ENCODE measurements at regions not wholly inside any gene's neighbourhood (a gene's known extent, or its start where the extent isn't known, plus 50 kb on each side); places are given as distances from the start of the nearest gene placed in this dataset.
"Not testable (repeated sequence)": the region's sequence is repeated elsewhere in the genome, so short reads cannot be mapped to it uniquely, and the experiment has no call there.

DNA sequence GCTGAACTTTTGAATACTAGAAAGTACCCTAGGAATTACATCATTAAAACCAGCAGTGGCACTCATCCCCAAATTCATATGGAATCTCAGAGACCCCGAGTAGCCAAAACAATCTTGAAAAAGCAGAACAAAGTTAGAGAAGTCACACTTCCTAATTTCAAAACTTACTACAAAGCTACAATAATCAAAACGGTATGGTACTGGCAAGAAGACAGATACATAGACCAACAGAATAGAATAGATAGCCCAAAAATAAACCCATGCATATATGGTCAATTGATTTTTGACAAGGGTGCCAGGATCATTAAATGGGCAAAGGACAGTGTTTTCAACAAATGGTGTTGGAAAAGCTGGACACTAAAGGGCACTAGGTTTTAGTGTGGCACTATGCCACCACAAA is 176.0 kb upstream of the NDUFV2 start:
- DNase-seq (no peak), ATAC-seq (no peak)
- H3K4me3 Mint-ChIP-seq: no peak overlapping the region
- H3K9me3 ChIP-seq (ENCODE audit: control insufficient read depth, low read length, poor library complexity, severe bottlenecking): peaks cover 4% of the 10 kb centered on the region
- H3K36me3 Mint-ChIP-seq (ENCODE audit: low read depth): no peaks in the 10 kb centered on the region
- H3K27me3 Mint-ChIP-seq: no peaks in the 10 kb centered on the region
- H3K4me1 Mint-ChIP-seq: no peaks in the 10 kb centered on the region
- no peak overlapping the region for H3K27ac Mint-ChIP-seq

DNA sequence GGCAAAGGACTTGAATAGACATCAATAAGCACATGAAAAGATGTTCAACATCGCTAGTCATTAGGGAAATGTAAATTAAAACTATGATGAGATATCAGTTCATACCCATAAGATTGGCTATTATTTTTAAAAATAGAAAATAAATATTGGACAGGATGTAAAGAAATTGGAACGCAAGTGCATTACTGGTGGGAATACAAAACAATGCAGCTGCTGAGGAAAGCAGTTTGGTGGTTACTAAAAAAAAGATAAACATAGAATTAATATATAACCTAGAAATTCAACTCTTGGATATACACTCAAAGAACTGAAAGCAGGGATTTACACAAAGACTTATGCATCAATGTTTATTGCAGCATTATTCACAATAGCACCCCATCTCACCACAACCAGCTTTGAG is 174.5 kb upstream of the NDUFV2 start:
- Mint-ChIP-seq H3K4me3 (no peak overlapping the region), H3K27me3 (no peaks in the 10 kb centered on the region), H3K4me1 (no peaks in the 10 kb centered on the region), H3K27ac (no peak overlapping the region), H3K36me3 (ENCODE audit: low read depth) (no peaks in the 10 kb centered on the region)
- H3K9me3 ChIP-seq (ENCODE audit: control insufficient read depth, low read length, poor library complexity, severe bottlenecking): peaks cover 4% of the 10 kb centered on the region
- no peak for ATAC-seq
- no peak for DNase-seq

DNA sequence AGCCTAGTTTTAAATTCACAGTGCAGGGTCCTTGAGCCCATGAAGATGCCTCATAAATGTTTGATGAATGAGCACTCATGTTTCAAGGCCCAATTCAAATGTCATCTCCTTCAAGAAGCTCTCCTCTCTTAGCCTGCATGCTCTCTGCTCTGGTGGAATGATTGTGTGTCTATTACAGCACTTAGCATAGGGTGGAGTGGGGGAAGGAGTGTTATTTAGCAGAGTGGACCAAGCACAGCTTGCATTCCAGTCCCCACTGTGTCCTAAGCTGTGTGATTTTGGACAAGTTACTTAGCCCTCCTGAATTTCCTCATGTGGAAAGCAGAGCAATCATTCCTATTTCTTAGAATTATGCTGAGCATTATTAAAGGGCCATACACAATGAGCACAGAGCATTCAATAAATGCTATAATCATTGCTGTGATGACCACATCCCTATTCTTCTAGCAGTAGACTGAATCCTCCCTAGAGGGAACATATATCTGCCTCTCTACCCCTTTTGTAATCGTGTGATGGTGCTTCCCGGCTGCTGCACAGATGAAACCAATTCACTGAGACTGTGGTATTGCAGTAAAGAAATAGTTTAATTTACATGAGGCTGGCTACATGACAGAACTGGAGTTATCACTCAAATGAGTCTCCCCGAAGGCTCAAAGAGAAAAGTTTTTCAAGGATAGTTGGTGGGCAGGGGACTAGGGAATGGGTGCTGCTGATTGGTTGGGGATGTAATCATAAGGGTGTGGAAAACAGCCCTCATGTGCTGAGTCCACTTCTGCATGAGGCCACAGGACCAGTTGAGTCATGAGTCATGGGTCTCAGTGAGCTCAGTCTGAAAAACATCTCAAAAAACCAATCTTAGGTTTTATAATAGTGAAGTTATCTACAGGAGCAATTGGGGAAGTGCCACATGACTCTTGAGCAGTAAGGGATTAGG is 173.4 kb upstream of the NDUFV2 start:
- no peak for ATAC-seq
- H3K36me3 Mint-ChIP-seq (ENCODE audit: low read depth): no peaks in the 10 kb centered on the region
- no peak overlapping the region for H3K27ac Mint-ChIP-seq
- H3K27me3 Mint-ChIP-seq: no peaks in the 10 kb centered on the region
- H3K4me3 Mint-ChIP-seq: no peak overlapping the region
- no peaks in the 10 kb centered on the region for H3K4me1 Mint-ChIP-seq
- H3K9me3 ChIP-seq (ENCODE audit: control insufficient read depth, low read length, poor library complexity, severe bottlenecking): peaks cover 4% of the 10 kb centered on the region
- DNase-seq: no peak

DNA sequence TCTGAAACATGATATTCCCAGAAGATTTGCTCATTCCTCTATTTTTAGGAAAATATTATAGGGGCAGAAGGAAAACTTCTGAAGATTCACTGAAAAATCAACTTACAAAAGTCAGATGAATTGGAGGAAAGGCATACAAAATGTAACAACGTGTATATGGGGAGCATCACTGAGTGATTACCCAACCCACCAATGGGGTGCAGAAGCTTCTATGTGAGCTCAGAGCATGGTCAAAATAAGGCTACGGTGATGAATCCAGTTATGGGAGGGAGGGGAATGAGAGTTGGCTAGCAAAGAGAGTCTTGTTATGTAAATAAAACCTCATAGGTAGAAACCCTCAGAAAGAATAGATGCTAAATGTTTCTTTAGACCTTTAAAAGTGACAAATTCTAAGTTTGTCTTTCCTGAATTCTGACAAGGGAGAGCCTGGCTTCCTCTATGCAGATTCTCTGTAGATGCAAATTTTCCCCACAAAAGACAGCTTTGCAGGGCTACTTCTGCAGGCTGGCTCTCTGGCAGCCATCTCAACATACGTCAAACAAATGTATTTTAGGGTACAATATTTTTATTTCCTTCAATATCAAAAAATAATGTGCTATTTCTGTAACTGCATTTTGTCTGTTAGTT is 171.4 kb upstream of the NDUFV2 start:
- Mint-ChIP-seq H3K27ac (no peak overlapping the region), H3K27me3 (no peaks in the 10 kb centered on the region), H3K4me1 (no peaks in the 10 kb centered on the region), H3K4me3 (no peak overlapping the region), H3K36me3 (ENCODE audit: low read depth) (no peaks in the 10 kb centered on the region)
- no peak for ATAC-seq
- peaks cover 3% of the 10 kb centered on the region for H3K9me3 ChIP-seq (ENCODE audit: control insufficient read depth, low read length, poor library complexity, severe bottlenecking)
- no peak for DNase-seq

DNA sequence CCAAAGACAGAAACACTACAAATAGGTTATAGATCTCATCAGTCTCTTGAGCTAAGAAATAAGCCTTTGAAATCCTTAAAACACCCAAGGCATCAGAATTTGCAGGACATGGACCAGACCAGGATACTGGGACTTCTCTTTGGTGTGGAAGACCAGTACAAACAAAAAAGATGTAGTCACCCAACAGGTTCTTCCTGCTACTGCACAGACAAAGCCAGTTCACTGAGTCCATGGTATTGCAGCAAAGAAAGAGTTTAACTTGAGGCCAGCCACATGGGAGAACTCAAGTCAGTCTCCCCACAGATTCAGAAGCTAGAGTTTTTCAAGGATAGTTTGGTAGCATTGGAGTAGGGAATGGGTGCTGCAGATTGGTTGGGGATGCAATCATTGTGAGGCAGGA is 169.6 kb upstream of the NDUFV2 start:
- H3K27ac Mint-ChIP-seq: no peak overlapping the region
- H3K27me3 Mint-ChIP-seq: peaks cover 12% of the 10 kb centered on the region
- no peak for ATAC-seq
- no peak overlapping the region for H3K4me3 Mint-ChIP-seq
- H3K4me1 Mint-ChIP-seq: no peaks in the 10 kb centered on the region
- H3K9me3 ChIP-seq (ENCODE audit: control insufficient read depth, low read length, poor library complexity, severe bottlenecking): no peaks in the 10 kb centered on the region
- no peak for DNase-seq
- no peaks in the 10 kb centered on the region for H3K36me3 Mint-ChIP-seq (ENCODE audit: low read depth)

DNA sequence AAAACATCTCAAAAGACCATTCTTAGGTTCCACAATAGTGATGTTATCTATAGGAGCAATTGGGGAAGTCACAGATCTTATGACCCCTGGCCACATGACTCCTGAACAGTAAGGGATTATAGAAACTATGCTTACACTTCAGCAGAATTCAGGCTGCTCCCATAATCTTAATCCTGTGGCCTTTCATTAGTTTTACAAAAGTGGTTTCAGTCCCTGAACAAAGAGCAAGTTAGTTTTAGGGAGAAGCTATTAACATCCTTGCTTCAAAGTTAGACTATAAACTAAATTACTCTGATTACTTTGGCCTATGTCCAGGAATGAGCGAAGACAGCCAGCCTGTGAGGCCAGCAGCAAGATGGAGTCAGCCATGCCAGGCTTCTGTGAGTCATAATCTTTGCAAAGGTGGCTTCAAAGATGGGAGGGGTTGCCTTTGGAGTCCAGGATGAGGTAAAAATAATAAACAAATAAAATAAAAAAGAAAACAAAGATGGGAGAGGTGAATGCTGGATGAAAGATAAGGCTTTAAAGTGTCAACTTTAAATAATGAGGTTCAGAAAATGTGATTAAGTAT is 168.7 kb upstream of the NDUFV2 start:
- H3K4me3 Mint-ChIP-seq: no peak overlapping the region
- DNase-seq: no peak
- no peaks in the 10 kb centered on the region for H3K36me3 Mint-ChIP-seq (ENCODE audit: low read depth)
- H3K27ac Mint-ChIP-seq: no peak overlapping the region
- ATAC-seq: no peak
- peaks cover 15% of the 10 kb centered on the region for H3K27me3 Mint-ChIP-seq
- H3K9me3 ChIP-seq (ENCODE audit: control insufficient read depth, low read length, poor library complexity, severe bottlenecking): no peaks in the 10 kb centered on the region
- H3K4me1 Mint-ChIP-seq: no peaks in the 10 kb centered on the region

DNA sequence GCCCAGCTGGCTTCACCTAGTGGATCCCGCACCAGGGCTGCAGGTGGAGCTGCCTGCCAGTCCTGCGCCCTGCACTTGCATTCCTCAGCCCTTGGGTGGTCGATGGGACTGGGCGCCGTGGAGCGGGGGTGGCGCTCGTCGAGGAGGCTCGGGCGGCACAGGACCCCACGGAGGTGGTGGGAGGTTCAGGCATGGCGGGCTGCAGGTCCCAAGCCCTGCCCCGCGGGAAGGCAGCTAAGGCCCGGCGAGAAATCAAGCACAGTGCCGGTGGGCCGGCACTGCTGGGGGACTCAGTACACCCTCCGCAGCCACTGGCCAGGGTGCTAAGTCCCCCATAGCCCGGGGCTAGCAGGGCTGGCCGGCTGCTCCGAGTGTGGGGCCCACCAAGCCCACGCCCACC is 167.2 kb upstream of the NDUFV2 start:
- ATAC-seq; DNase-seq; H3K9me3 ChIP-seq (ENCODE audit: control insufficient read depth, low read length, poor library complexity, severe bottlenecking); H3K4me3 Mint-ChIP-seq; H3K36me3 Mint-ChIP-seq (ENCODE audit: low read depth); H3K27ac Mint-ChIP-seq; H3K4me1 Mint-ChIP-seq: not testable (repeated sequence)
- peaks cover 23% of the 10 kb centered on the region for H3K27me3 Mint-ChIP-seq

DNA sequence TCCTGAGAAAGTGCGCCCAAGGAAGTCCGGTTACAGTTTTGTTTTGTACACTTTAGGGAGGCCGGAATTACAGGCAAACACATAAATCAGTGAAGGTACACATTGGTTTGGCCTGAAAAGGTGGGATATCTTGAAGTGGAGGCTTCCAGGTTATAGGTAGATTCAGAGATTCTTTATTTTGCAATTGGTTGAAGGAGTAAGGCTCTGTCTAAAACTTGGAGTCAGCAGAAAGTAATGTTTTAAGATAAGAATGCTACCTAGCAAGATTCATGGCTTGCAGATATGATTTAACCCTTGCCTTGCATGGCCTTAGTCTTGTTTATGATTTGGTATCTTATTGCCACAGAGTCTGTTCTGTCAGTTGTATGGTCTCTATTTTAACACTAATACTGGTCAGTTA is 165.9 kb upstream of the NDUFV2 start:
- ATAC-seq: no peak

DNA sequence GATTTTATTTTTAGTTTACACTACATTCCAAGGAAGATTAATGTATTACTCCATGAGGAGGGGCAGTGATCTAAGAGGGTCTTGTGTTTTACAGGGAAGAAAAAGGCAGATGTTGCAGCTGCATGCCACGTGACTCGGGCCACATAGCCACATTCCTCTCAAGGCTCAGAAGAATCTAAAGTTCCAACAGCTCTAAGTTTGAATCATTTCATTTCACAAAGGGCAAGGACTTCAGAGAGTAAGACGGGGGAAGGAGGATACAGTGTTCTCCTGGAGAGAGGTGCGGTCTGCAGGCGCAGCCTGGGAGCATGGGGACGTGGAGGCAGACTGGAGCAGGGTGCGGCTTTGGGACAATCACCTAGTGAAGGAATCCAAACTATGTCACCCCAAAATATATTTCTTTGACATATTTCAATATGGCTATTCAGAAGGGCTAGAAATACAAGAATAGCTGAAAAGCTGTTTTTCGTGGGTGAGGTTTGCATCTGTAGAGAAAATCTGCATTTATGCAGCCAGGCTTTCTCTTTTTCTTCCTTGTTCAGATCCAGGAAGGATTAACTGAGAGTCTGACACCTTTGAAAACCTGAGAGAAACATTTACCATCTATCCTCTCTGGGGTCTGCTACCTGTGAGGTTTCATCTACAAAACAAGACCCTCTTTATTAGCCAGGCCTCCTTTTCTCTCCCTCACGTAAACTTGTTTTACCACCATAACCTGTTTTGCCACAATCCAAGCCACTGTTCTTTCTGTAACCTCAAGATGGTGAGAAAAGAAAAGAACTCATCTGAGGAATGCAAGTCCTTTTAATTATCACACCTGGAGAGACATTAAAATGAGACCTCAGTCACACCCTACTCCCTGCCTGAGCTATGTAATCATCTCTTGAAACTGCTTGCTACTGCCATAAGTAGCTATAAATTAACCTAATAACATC is 165.1 kb upstream of the NDUFV2 start:
- no peak overlapping the region for H3K4me3 Mint-ChIP-seq
- DNase-seq: no peak

More for the DNA sequence above, 165.9 kb upstream of the NDUFV2 start:
- Mint-ChIP-seq H3K4me3 (no peak overlapping the region), H3K27ac (no peak overlapping the region), H3K27me3 (peaks cover 27% of the 10 kb centered on the region), H3K36me3 (ENCODE audit: low read depth) (no peaks in the 10 kb centered on the region), H3K4me1 (no peaks in the 10 kb centered on the region)
- no peaks in the 10 kb centered on the region for H3K9me3 ChIP-seq (ENCODE audit: control insufficient read depth, low read length, poor library complexity, severe bottlenecking)
- DNase-seq: no peak

DNA sequence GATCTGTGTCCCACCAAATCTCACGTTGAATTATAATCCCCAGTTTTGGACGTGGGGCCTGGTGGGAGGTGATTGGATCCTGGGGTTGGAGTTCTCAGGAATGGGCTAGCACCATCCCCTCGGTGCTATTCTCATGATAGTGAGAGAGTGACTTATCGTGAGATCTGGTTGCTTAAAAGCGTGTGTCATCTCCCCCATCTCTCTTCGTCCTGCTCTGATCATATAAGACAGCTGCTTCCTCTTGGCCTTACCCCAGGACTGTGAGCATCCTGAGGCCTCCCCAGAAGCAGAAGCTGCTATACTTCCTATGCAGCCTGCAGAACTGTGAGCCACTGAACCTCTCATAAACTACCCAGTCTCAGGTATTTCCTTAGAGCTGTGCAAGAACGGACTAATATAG is 163.7 kb upstream of the NDUFV2 start:
- peaks cover 31% of the 10 kb centered on the region for H3K27me3 Mint-ChIP-seq
- ATAC-seq: no peak
- H3K9me3 ChIP-seq (ENCODE audit: control insufficient read depth, low read length, poor library complexity, severe bottlenecking): no peaks in the 10 kb centered on the region
- H3K4me1 Mint-ChIP-seq: no peaks in the 10 kb centered on the region
- DNase-seq: no peak
- no peak overlapping the region for H3K27ac Mint-ChIP-seq
- H3K4me3 Mint-ChIP-seq: no peak overlapping the region
- no peaks in the 10 kb centered on the region for H3K36me3 Mint-ChIP-seq (ENCODE audit: low read depth)

More for the DNA sequence above, 165.1 kb upstream of the NDUFV2 start:
- no peak overlapping the region for H3K27ac Mint-ChIP-seq
- H3K4me1 Mint-ChIP-seq: no peaks in the 10 kb centered on the region
- no peak for ATAC-seq
- peaks cover 27% of the 10 kb centered on the region for H3K27me3 Mint-ChIP-seq
- no peaks in the 10 kb centered on the region for H3K9me3 ChIP-seq (ENCODE audit: control insufficient read depth, low read length, poor library complexity, severe bottlenecking)
- no peaks in the 10 kb centered on the region for H3K36me3 Mint-ChIP-seq (ENCODE audit: low read depth)

DNA sequence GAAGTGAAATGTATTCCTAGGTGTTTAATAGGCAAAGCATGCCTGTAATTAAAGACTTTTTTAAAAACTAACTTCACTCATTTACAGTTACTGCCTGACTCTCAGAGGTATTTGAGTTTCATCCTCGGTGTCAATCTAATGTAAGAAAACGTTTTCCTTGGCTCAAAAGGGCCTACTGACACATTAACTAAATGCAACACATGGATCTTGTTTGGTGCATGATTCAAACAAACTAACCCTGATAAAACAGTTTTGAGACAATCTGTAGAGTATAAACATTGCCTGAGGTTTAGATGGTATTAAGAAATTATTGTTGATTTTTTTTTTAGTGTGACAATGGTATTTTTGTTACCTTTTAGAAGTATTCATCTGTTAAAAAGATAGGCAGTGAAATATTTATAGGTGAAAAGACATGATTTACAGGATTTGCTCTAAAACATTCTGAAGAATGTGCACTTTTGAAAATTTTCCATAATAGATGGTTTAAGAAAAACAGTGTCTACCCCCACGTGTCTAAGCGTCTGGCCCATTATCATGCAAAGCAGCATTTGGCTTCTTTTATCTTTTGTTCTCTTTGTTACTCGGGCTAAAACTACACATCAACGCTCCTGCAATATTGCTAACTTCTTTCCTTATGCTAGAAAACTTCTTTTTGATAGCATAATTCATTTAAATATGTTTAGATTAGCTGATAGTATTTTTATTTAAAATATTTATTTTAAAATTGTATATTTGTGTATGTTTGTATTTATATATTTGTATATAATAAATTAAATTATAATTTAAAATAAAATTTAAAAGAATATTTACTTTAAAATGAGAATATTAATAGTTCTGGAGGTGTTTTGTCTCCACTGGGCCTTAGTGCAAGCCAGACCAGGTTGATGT is 160.2 kb upstream of the NDUFV2 start:
- Mint-ChIP-seq H3K27ac (no peak overlapping the region), H3K36me3 (ENCODE audit: low read depth) (no peaks in the 10 kb centered on the region), H3K4me1 (no peaks in the 10 kb centered on the region), H3K27me3 (peaks cover 29% of the 10 kb centered on the region), H3K4me3 (no peak overlapping the region)
- DNase-seq (no peak), ATAC-seq (no peak)
- no peaks in the 10 kb centered on the region for H3K9me3 ChIP-seq (ENCODE audit: control insufficient read depth, low read length, poor library complexity, severe bottlenecking)

DNA sequence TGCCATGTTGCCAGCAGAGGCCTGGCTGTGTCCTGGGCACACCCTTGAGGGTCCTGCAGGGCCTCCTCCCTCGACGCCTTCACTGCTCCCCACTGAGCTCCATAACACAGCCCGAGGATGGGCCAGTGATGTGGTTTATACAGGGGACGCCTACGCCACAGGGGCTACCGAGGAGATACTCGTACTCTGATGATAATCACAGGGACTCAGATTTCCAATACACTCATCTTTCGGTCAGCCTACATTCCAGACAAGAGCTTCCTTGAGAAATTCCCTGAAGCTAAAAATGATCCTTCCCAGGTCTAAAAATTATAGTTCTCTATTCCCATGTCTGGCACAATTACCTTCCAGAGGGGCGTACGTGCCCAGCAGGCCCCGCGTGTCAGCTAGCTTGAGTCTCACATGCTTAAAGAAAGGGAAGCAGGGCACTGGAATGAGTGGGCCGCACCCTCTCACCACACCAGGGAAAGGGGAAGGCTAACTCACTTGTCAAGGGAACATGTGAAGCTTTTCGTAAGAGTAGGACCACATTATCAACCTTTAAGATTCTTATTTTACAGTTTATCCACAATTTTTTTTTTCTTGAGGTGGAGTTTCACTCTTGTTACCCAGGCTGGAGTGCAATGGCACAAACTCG is 159.5 kb upstream of the NDUFV2 start:
- H3K36me3 Mint-ChIP-seq (ENCODE audit: low read depth): no peaks in the 10 kb centered on the region
- H3K4me3 Mint-ChIP-seq: no peak overlapping the region
- ATAC-seq (no peak), DNase-seq (no peak)
- no peak overlapping the region for H3K27ac Mint-ChIP-seq
- no peaks in the 10 kb centered on the region for H3K9me3 ChIP-seq (ENCODE audit: control insufficient read depth, low read length, poor library complexity, severe bottlenecking)
- H3K4me1 Mint-ChIP-seq: no peaks in the 10 kb centered on the region
- H3K27me3 Mint-ChIP-seq: peaks cover 23% of the 10 kb centered on the region

All from T-helper 17 cell (primary cell).